K562 (cell line): ENCODE measurements at regions not wholly inside any gene's neighbourhood (a gene's known extent, or its start where the extent isn't known, plus 50 kb on each side); places are given as distances from the start of the nearest gene placed in this dataset.
A peak's percentile ranks its signal among the peaks of the same experiment; 100 is the strongest.

Experiments
- ATAC-seq: fragments of 200-7000 bp; cut with Tn5 transposase; 3 replicates; pipeline ENCODE4 v1.9.1; 2020; ENCODE audit warnings: moderate library complexity
- BruUV-seq: library from RNA; stranded (reverse); fragments of 400-500 nt; replicated peaks from 2 replicates; lab custom pipeline; 2021; lab: Mats Ljungman, UMichigan
- CTCF ChIA-PET: fragments of 300-600 bp; formaldehyde crosslinking; extraction: SDS; loops from one replicate; lab custom pipeline; 2021; ENCODE audit warnings: low intra/inter-chr PET ratio; lab: Yijun Ruan, JAX
- POLR2A ChIA-PET: fragments of 300-600, 350-650 bp; sonication (Branson Sonifier 250); formaldehyde crosslinking; extraction: SDS; loops from one replicate; lab custom pipeline; 2021; ENCODE audit warnings: antibody characterized with exemption, inconsistent platforms; lab: Yijun Ruan, JAX
- DNase-seq, 4 experiments: peaks; one replicate each; pipeline versions ENCODE4 v3.0.0 to v3.0.0-alpha.2; 2011 to 2018; ENCODE audit warnings: low spot score in 3 of 4, mixed read lengths in 3 of 4; ENCODE audit errors: extremely low read depth in 1 of 4
- FAIRE-seq: peaks from 2 replicates; lab custom pipeline; 2011; peaks lifted over from hg19 to GRCh38; lab: Jason Lieb, UNC
- H2AFZ ChIP-seq: 2 replicates; pipeline ENCODE4 v1.6.0; 2011; ENCODE audit warnings: low read depth, low read length, control low read depth, inconsistent platforms
- H3K27ac ChIP-seq: fragments of 200-600 bp; 3 replicates; pipeline ENCODE4 v1.8.0; 2011; ENCODE audit warnings: low read depth, mild to moderate bottlenecking, control low read depth, inconsistent platforms, low read length, moderate library complexity, mixed read lengths; ENCODE audit errors: extremely low read depth
- H3K27me3 ChIP-seq, 2 experiments: fragments of 300-600 bp in 1 of 2; 2 replicates in 1 of 2; 3 replicates in 1 of 2; pipeline versions ENCODE4 v1.6.0 to v1.8.0; 2011; ENCODE audit warnings: inconsistent platforms in 2 of 2, low read length in 2 of 2, mild to moderate bottlenecking in 1 of 2, mixed read lengths in 1 of 2, moderate library complexity in 1 of 2; ENCODE audit not compliant: control insufficient read depth in 2 of 2, insufficient read depth in 2 of 2
- H3K36me3 ChIP-seq: fragments of 300-600 bp; 3 replicates; pipeline ENCODE4 v1.8.0; 2011; ENCODE audit warnings: mild to moderate bottlenecking, low read length, inconsistent platforms; ENCODE audit not compliant: control insufficient read depth, insufficient read depth
- H3K4me1 ChIP-seq, 2 experiments: fragments of 200-600 bp in 1 of 2; replicated peaks in 1 of 2; 2 replicates in 1 of 2; 3 replicates in 1 of 2; pipeline versions ENCODE4 v1.5.1 to v1.8.0; 2011; ENCODE audit warnings: inconsistent platforms in 2 of 2, low read length in 2 of 2, mild to moderate bottlenecking in 1 of 2, mixed read lengths in 1 of 2, moderate library complexity in 1 of 2; ENCODE audit not compliant: control insufficient read depth in 2 of 2, insufficient read depth in 2 of 2
- H3K4me2 ChIP-seq: 2 replicates; pipeline ENCODE4 v1.6.1; 2011; ENCODE audit warnings: low read length, control low read depth, inconsistent platforms, mixed read lengths; ENCODE audit not compliant: insufficient read depth
- H3K4me3 ChIP-seq: fragments of 200-600 bp; sonication (generic), shearing (Covaris generic); 2 replicates; pipeline ENCODE4 v1.5.1; 2016; ENCODE audit warnings: control low read depth, inconsistent platforms
- H3K79me2 ChIP-seq: fragments of 200-600 bp; 3 replicates; pipeline ENCODE4 v1.8.0; 2011; ENCODE audit warnings: low read length, inconsistent platforms; ENCODE audit not compliant: control insufficient read depth, insufficient read depth
- H3K9ac ChIP-seq, 2 experiments: 2 replicates each; pipeline versions ENCODE4 v1.6.0 to v1.6.1; 2011; ENCODE audit warnings: low read depth in 2 of 2, low read length in 2 of 2, control low read depth in 1 of 2, inconsistent platforms in 1 of 2, mild to moderate bottlenecking in 1 of 2, mixed read lengths in 1 of 2; ENCODE audit not compliant: insufficient read depth in 1 of 2
- H3K9me1 ChIP-seq: one replicate; pipeline ENCODE4 v1.6.0; 2011; ENCODE audit warnings: inconsistent platforms, mild to moderate bottlenecking, low read length, moderate library complexity; ENCODE audit not compliant: control insufficient read depth, insufficient read depth
- H3K9me3 ChIP-seq: replicated peaks from 2 replicates; pipeline ENCODE4 v1.5.1; 2011; ENCODE audit warnings: low read depth, low read length, inconsistent platforms; ENCODE audit not compliant: control insufficient read depth, insufficient read depth
- H4K20me1 ChIP-seq: replicated peaks from 2 replicates; pipeline ENCODE4 v1.6.1; 2011; ENCODE audit warnings: low read length, inconsistent platforms, mixed read lengths; ENCODE audit not compliant: control insufficient read depth, insufficient read depth
- CTCF ChIP-seq, 3 experiments: IDR thresholded peaks in 2 of 3; conservative IDR thresholded peaks in 1 of 3; 2 replicates each; pipeline ENCODE4 v1.5.1; 2011 to 2012; ENCODE audit warnings: low read length in 3 of 3, mild to moderate bottlenecking in 3 of 3, control low read depth in 2 of 3, improper control_type of control experiment in 1 of 3, inconsistent platforms in 1 of 3, low read depth in 1 of 3, mixed read lengths in 1 of 3, moderate library complexity in 1 of 3; ENCODE audit not compliant: insufficient read depth in 2 of 3
- CTCFL ChIP-seq: IDR thresholded peaks from 2 replicates; pipeline ENCODE4 v1.6.1; 2011; ENCODE audit warnings: borderline replicate concordance, low read depth, mild to moderate bottlenecking, moderate library complexity, low read length; ENCODE audit not compliant: insufficient read depth, poor library complexity, severe bottlenecking
- PHB ChIP-seq: fragments of 250-450 bp; sonication (Bioruptor Pico); IDR thresholded peaks from 2 replicates; pipeline ENCODE4 v1.5.0; 2021
- RBM22 ChIP-seq: fragments of 200-400 bp; formaldehyde crosslinking; IDR thresholded peaks from 2 replicates; pipeline ENCODE4 v1.6.1; 2018; ENCODE audit warnings: low read length, low read depth; ENCODE audit not compliant: poor library complexity, severe bottlenecking
- WGBS: fragments of 100-300 bp; shearing (Covaris generic); methylation state at CpG from one replicate; pipeline ENCODE4 v1.1.6; 2016; ENCODE audit warnings: low coverage, mixed read lengths; ENCODE audit not compliant: insufficient coverage; ENCODE audit errors: missing lambda C conversion rate; 5-methylcytosine and 5-hydroxymethylcytosine counted together
- in situ Hi-C: fragments of 300-500 bp; cut with MboI; formaldehyde crosslinking; loops from 4 replicates; pipeline ENCODE4 v1.15.0; 2018; ENCODE audit warnings: inconsistent platforms, mixed read lengths
- intact Hi-C: fragments of 100-400 bp; cut with micrococcal nuclease; formaldehyde crosslinking; loops from 2 replicates; pipeline ENCODE4 v1.14.2; 2022

- no peaks in the 10 kb centered on the region for H3K9me1 ChIP-seq
- H2AFZ ChIP-seq = no peak overlapping the region
- ChIA-PET POLR2A (no interaction called here), CTCF (no interaction called here)
- no peaks in the 10 kb centered on the region for H3K79me2 ChIP-seq
- H3K4me3 ChIP-seq = no peak overlapping the region
- no peak for FAIRE-seq
- H3K4me1 ChIP-seq = no peaks in the 10 kb centered on the region
- no peak for DNase-seq
- H3K27ac ChIP-seq = no peak overlapping the region
- no peak overlapping the region for H3K4me2 ChIP-seq
- no peaks in the 10 kb centered on the region for H3K36me3 ChIP-seq
- H4K20me1 ChIP-seq = no peaks in the 10 kb centered on the region
- no TSS peak for BruUV-seq
- intact Hi-C loops (no loop called here), in situ Hi-C loops (no loop called here)
- no peak overlapping the region for H3K9ac ChIP-seq
- WGBS = 0% methylated on average over 3 of the region's 3 CpGs
- peak; percentile 79 for ATAC-seq
- no peaks in the 10 kb centered on the region for H3K9me3 ChIP-seq
- TF ChIP-seq PHB (CRISPR knock-in tag) (no peak), CTCF (IDR thresholded peaks at IDR 0.05 in 2 of 3, conservative IDR thresholded peaks at IDR 0.05 in 1 of 3; ENCODE audit: insufficient read depth in 2 of 3, low read depth in 1 of 3, low read length in 3 of 3) (peak in 2 of 3 experiments; percentile 16 to 22; a peak in 1 of 6 replicates), CTCFL (peak; percentile 57), RBM22 (no peak)
- peaks cover 0 to 11% of the 10 kb centered on the region in 2 experiments; a peak in 1 of 5 replicates for H3K27me3 ChIP-seq
Observed at GRCh38 chr6:165777680-165778079, 114.6 kb upstream of the PDE10A start.
